ENCODE measurements at regions not wholly inside any gene's neighbourhood (a gene's known extent, or its start where the extent isn't known, plus 50 kb on each side); places are given as distances from the start of the nearest gene placed in this dataset.

DNA sequence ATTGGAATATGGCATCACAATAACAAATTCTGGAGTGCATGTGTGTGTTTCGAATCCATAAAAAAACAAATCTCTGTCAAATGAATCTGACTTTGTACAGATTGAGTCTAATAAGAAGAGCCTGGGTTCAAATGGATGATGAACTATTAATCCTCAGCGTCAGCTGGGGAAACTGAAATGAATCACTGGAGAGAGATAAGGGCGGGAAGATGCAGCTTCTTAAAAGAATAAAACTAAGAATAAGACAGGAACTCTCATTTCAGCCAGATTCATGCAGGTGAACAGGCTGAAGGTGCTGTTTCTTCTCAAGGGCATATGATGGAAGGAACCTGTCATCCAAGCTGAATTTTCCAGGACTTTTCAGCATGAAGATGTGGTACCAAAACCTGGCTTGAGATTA is 202.6 kb upstream of the TRIB2 start:
- intact Hi-C loops (cut with micrococcal nuclease), result loop anchor here (2.0 kb wide), 1 partner anchor 25 kb away; no protein-coding TSS in a partner anchor
- no peaks in the 10 kb centered on the region for H3K27me3 Mint-ChIP-seq
- H3K4me3 ChIP-seq (ENCODE audit: low read length in 2 of 2), result peak overlapping the region in 1 of 2 donors; percentile 34
- H3K9me3 Mint-ChIP-seq, result peaks cover 0 to 8% (median 1%) of the 10 kb centered on the region in 8 donors
- peak overlapping the region in 6 of 8 donors; percentile 18 to 75 (median 69) for H3K4me3 Mint-ChIP-seq
- no peaks in the 10 kb centered on the region for H3K36me3 Mint-ChIP-seq
- H3K27ac Mint-ChIP-seq, result peak overlapping the region; percentile 24 to 83 (median 65)
- peak overlapping the region; percentile 37 for H3K27ac ChIP-seq (ENCODE audit: low read depth, low read length)
- peaks cover 63 to 86% (median 71%) of the 10 kb centered on the region in 4 donors for H3K4me1 Mint-ChIP-seq
- peaks cover 65% of the 10 kb centered on the region for H3K4me1 ChIP-seq (ENCODE audit: insufficient read depth, low read length)
- ChIA-PET CTCF (ENCODE audit: partially characterized antibody) (interaction anchor here (0.8 to 2.4 kb wide), 8 partner anchors 10 to 203 kb away, joined by 3 to 10 read pairs (median 4); partner anchors contain the start of gene TRIB2), POLR2A (ENCODE audit: partially characterized antibody) (interaction anchor here (0.8 to 5.7 kb wide), 13 partner anchors 13 to 202 kb away, joined by 3 to 54 read pairs (median 6); partner anchors contain the start of gene TRIB2)
- no peaks in the 10 kb centered on the region for H3K27me3 ChIP-seq (ENCODE audit: insufficient read depth, low read length)
- DNase-seq, result no peak
- no peaks in the 10 kb centered on the region for H3K9me3 ChIP-seq (ENCODE audit: control insufficient read depth in 1 of 2, low read length in 2 of 2)
- H3K36me3 ChIP-seq (ENCODE audit: insufficient read depth, low read length), result no peaks in the 10 kb centered on the region

DNA sequence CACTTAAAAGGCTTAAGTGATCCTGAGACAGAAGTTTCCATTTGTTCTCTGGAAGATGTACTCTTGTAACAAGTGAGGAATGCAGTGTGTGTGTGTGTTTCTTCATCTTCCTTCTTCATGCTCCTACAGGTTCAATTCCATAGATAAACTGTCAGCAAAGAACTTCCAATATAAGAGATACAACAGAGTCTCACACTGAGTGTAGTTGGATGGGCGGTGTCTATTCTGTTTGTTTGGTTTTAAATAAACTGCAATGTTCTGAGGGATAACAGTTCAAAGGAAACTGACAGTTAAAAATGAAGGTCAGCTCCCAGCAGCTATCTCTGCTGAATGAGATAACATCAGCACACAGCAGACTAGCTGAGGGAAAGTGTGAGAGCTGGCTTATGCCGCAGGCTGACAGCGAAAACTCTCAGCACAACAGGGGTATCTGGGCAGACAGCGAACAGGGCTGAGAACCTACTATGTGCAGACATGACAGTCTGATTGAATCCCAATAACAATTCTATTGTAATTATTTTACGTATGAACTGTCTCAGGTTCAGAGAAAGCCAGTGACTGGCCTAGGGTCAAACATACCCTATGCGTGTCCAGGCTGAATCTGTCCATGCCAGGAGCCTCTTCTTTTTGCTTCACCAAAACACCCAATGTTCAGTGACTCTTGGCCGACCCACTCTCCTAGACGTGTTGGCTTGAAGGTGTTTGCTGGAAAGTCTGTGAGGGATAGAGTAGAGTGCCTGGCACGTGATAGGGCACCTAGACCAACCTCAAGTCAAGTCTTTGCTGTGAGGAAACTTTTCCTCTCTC is 201.9 kb upstream of the TRIB2 start:
- intact Hi-C loops (cut with micrococcal nuclease), result loop anchor here (2.0 kb wide), 1 partner anchor 26 kb away; no protein-coding TSS in a partner anchor
- H3K4me1 ChIP-seq (ENCODE audit: insufficient read depth, low read length), result peaks cover 65% of the 10 kb centered on the region
- Mint-ChIP-seq H3K4me1 (peaks cover 58 to 79% (median 68%) of the 10 kb centered on the region in 4 donors), H3K27me3 (no peaks in the 10 kb centered on the region), H3K36me3 (no peaks in the 10 kb centered on the region), H3K4me3 (peak overlapping the region; percentile 2 to 75 (median 69)), H3K27ac (peak overlapping the region; percentile 60 to 90 (median 81)), H3K9me3 (peaks cover 0 to 7% (median 0%) of the 10 kb centered on the region in 8 donors)
- no peaks in the 10 kb centered on the region for H3K9me3 ChIP-seq (ENCODE audit: control insufficient read depth in 1 of 2, low read length in 2 of 2)
- peak overlapping the region in 1 of 2 donors; percentile 34 for H3K4me3 ChIP-seq (ENCODE audit: low read length in 2 of 2)
- DNase-seq, result peak; percentile 58 to 68 (median 60)
- ChIA-PET CTCF (ENCODE audit: partially characterized antibody) (interaction anchor here (0.9 to 2.4 kb wide), 6 partner anchors 13 to 202 kb away, joined by 3 to 10 read pairs (median 4); partner anchors contain the start of gene TRIB2), POLR2A (ENCODE audit: partially characterized antibody) (interaction anchor here (0.8 to 5.7 kb wide), 13 partner anchors 13 to 202 kb away, joined by 3 to 54 read pairs (median 6); partner anchors contain the start of gene TRIB2)
- no peaks in the 10 kb centered on the region for H3K27me3 ChIP-seq (ENCODE audit: insufficient read depth, low read length)
- peak overlapping the region; percentile 37 for H3K27ac ChIP-seq (ENCODE audit: low read depth, low read length)
- H3K36me3 ChIP-seq (ENCODE audit: insufficient read depth, low read length), result no peaks in the 10 kb centered on the region

DNA sequence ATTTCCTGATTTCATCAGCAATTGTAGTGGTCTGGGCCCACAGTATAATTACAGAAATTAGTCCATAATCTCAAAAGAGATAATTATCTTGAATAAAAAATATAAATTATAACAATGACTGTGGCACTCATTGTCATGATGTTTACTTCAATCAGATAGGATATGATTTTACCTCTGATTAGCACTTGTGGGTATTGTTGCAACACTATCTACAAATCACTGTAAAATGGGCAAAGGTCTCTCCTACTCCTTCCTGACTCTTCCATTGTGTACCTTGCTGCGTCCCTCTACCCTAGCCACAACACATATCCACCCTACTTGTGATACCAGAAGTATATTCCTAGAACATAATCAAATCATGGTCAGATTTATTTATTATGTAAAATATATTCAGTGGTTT is 200.9 kb upstream of the TRIB2 start:
- intact Hi-C loops (cut with micrococcal nuclease), result loop anchor here (2.0 kb wide), 1 partner anchor 27 kb away; no protein-coding TSS in a partner anchor
- Histone ChIP-seq H3K4me1 (ENCODE audit: insufficient read depth, low read length) (peaks cover 59% of the 10 kb centered on the region), H3K4me3 (ENCODE audit: low read length in 2 of 2) (no peak overlapping the region), H3K27me3 (ENCODE audit: insufficient read depth, low read length) (no peaks in the 10 kb centered on the region), H3K9me3 (ENCODE audit: control insufficient read depth in 1 of 2, low read length in 2 of 2) (no peaks in the 10 kb centered on the region), H3K36me3 (ENCODE audit: insufficient read depth, low read length) (no peaks in the 10 kb centered on the region), H3K27ac (ENCODE audit: low read depth, low read length) (no peak overlapping the region)
- POLR2A ChIA-PET (ENCODE audit: partially characterized antibody), result interaction anchor here (1.0 to 5.7 kb wide), 4 partner anchors 14 to 201 kb away, joined by 4 to 54 read pairs (median 19); partner anchors contain the start of gene TRIB2
- Mint-ChIP-seq H3K4me3 (peak overlapping the region in 5 of 8 donors; percentile 4 to 74 (median 60)), H3K27me3 (no peaks in the 10 kb centered on the region), H3K36me3 (peaks cover 0 to 2% of the 10 kb centered on the region in 2 donors), H3K4me1 (peaks cover 49 to 69% (median 59%) of the 10 kb centered on the region in 4 donors), H3K27ac (peak overlapping the region in 6 of 7 donors; percentile 60 to 90 (median 80)), H3K9me3 (peaks cover 0 to 5% (median 0%) of the 10 kb centered on the region in 8 donors)
- CTCF ChIA-PET (ENCODE audit: partially characterized antibody), result interaction anchor here (0.6 kb wide), 1 partner anchor 413 kb away, joined by 3 read pairs; no protein-coding TSS in a partner anchor
- no peak for DNase-seq

- ChIA-PET CTCF (ENCODE audit: partially characterized antibody) (interaction anchor here (1.0 kb wide), 1 partner anchor 14 kb away, joined by 3 read pairs; no protein-coding TSS in a partner anchor), POLR2A (ENCODE audit: partially characterized antibody) (interaction anchor here (1.2 to 2.3 kb wide), 2 partner anchors 31 to 183 kb away, joined by 3 to 8 read pairs; partner anchors contain the start of gene TRIB2)
- DNase-seq, result no peak
- H3K4me3 Mint-ChIP-seq, result peak overlapping the region in 1 of 8 donors; percentile 20
- H3K9me3 Mint-ChIP-seq, result no peaks in the 10 kb centered on the region
- Histone ChIP-seq H3K9me3 (ENCODE audit: control insufficient read depth in 1 of 2, low read length in 2 of 2) (no peaks in the 10 kb centered on the region), H3K27ac (ENCODE audit: low read depth, low read length) (no peak overlapping the region), H3K4me1 (ENCODE audit: insufficient read depth, low read length) (peaks cover 25% of the 10 kb centered on the region), H3K36me3 (ENCODE audit: insufficient read depth, low read length) (no peaks in the 10 kb centered on the region), H3K4me3 (ENCODE audit: low read length in 2 of 2) (no peak overlapping the region), H3K27me3 (ENCODE audit: insufficient read depth, low read length) (no peaks in the 10 kb centered on the region)
- H3K27me3 Mint-ChIP-seq, result no peaks in the 10 kb centered on the region
- H3K27ac Mint-ChIP-seq, result peak overlapping the region in 2 of 7 donors; percentile 4 to 9
- peaks cover 19 to 36% (median 28%) of the 10 kb centered on the region in 4 donors for H3K4me1 Mint-ChIP-seq
- intact Hi-C loops (cut with micrococcal nuclease), result loop anchor here (10.0 kb wide), 1 partner anchor 51 kb away; no protein-coding TSS in a partner anchor
- H3K36me3 Mint-ChIP-seq, result no peaks in the 10 kb centered on the region
Measured at GRCh38 chr2:12533337-12534005, 183.3 kb upstream of the TRIB2 start.

- Histone ChIP-seq H3K36me3 (ENCODE audit: insufficient read depth, low read length) (no peaks in the 10 kb centered on the region), H3K9me3 (ENCODE audit: control insufficient read depth in 1 of 2, low read length in 2 of 2) (no peaks in the 10 kb centered on the region), H3K4me1 (ENCODE audit: insufficient read depth, low read length) (peaks cover 25% of the 10 kb centered on the region), H3K27me3 (ENCODE audit: insufficient read depth, low read length) (no peaks in the 10 kb centered on the region), H3K27ac (ENCODE audit: low read depth, low read length) (no peak overlapping the region), H3K4me3 (ENCODE audit: low read length in 2 of 2) (no peak overlapping the region)
- CTCF ChIA-PET (ENCODE audit: partially characterized antibody), result interaction anchor here (0.6 to 1.4 kb wide), 5 partner anchors 12 to 83 kb away, joined by 3 read pairs; no protein-coding TSS in a partner anchor
- H3K27ac Mint-ChIP-seq, result peak overlapping the region in 5 of 7 donors; percentile 35 to 78 (median 77)
- intact Hi-C loops (cut with micrococcal nuclease), result loop anchor here (10.0 kb wide), 1 partner anchor 50 kb away; no protein-coding TSS in a partner anchor
- H3K4me1 Mint-ChIP-seq, result peaks cover 19 to 36% (median 28%) of the 10 kb centered on the region in 4 donors
- POLR2A ChIA-PET (ENCODE audit: partially characterized antibody), result interaction anchor here (0.6 to 2.3 kb wide), 6 partner anchors 17 to 181 kb away, joined by 3 to 8 read pairs (median 4); partner anchors contain the start of gene TRIB2
- no peak for DNase-seq
- H3K9me3 Mint-ChIP-seq, result no peaks in the 10 kb centered on the region
- H3K4me3 Mint-ChIP-seq, result peak overlapping the region in 6 of 8 donors; percentile 17 to 82 (median 30)
- H3K27me3 Mint-ChIP-seq, result no peaks in the 10 kb centered on the region
- H3K36me3 Mint-ChIP-seq, result no peaks in the 10 kb centered on the region
Measured at GRCh38 chr2:12534646-12535263, 182.0 kb upstream of the TRIB2 start.

DNA sequence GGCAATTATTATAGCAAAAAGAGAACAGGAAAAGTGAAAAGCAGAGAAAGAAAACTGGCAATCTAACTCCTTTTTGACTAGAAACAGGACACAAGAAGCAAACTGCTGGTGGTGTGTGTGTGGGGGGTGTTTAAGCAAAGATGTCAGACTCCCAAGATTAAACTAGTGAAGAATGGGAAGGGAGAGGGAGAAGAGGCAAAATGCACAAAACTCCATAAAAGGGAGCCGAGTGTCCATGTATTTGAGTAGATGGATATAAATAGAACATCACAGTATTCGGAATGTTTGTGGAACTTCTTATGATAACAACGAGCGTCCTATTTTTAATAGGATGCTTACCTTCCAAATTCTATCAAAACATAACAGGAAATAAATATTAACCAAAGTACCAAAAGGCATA is 179.8 kb upstream of the TRIB2 start:
- Mint-ChIP-seq H3K27ac (peak overlapping the region in 1 of 7 donors; percentile 3), H3K27me3 (no peaks in the 10 kb centered on the region), H3K4me1 (peaks cover 19 to 36% (median 29%) of the 10 kb centered on the region in 4 donors), H3K4me3 (no peak overlapping the region), H3K36me3 (no peaks in the 10 kb centered on the region), H3K9me3 (no peaks in the 10 kb centered on the region)
- intact Hi-C loops (cut with micrococcal nuclease), result loop anchor here (10.0 kb wide), 1 partner anchor 48 kb away; no protein-coding TSS in a partner anchor
- Histone ChIP-seq H3K27me3 (ENCODE audit: insufficient read depth, low read length) (no peaks in the 10 kb centered on the region), H3K4me3 (ENCODE audit: low read length in 2 of 2) (no peak overlapping the region), H3K4me1 (ENCODE audit: insufficient read depth, low read length) (peaks cover 25% of the 10 kb centered on the region), H3K9me3 (ENCODE audit: control insufficient read depth in 1 of 2, low read length in 2 of 2) (no peaks in the 10 kb centered on the region), H3K27ac (ENCODE audit: low read depth, low read length) (no peak overlapping the region), H3K36me3 (ENCODE audit: insufficient read depth, low read length) (no peaks in the 10 kb centered on the region)
- no peak for DNase-seq
- CTCF ChIA-PET (ENCODE audit: partially characterized antibody), result no interaction called here
- POLR2A ChIA-PET (ENCODE audit: partially characterized antibody), result no interaction called here

Data from CD4-positive, alpha-beta memory T cell (primary cell).